ENCODE measurements at regions not wholly inside any gene's neighbourhood (a gene's known extent, or its start where the extent isn't known, plus 50 kb on each side); places are given as distances from the start of the nearest gene placed in this dataset.

DNA sequence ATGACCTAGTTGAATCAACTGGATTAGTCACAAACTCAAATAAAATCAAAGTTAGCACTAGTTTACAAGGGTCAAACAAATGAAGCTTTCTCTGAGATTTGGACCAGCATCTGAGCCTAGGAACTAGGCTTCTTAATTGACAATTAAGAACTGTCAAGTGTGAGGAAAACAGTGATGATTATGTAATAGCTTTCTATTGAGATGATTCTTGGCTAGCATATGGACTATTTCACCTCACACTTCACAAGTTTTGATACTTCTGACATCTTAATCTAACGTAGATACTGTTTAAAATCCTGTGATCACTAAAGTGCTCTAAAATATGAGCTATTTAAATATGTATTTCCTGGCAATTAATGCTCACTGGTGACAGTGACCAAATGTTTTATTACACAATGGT, 542.9 kb downstream of the EFNA5 start:
- TF ChIP-seq, protein P1, sequence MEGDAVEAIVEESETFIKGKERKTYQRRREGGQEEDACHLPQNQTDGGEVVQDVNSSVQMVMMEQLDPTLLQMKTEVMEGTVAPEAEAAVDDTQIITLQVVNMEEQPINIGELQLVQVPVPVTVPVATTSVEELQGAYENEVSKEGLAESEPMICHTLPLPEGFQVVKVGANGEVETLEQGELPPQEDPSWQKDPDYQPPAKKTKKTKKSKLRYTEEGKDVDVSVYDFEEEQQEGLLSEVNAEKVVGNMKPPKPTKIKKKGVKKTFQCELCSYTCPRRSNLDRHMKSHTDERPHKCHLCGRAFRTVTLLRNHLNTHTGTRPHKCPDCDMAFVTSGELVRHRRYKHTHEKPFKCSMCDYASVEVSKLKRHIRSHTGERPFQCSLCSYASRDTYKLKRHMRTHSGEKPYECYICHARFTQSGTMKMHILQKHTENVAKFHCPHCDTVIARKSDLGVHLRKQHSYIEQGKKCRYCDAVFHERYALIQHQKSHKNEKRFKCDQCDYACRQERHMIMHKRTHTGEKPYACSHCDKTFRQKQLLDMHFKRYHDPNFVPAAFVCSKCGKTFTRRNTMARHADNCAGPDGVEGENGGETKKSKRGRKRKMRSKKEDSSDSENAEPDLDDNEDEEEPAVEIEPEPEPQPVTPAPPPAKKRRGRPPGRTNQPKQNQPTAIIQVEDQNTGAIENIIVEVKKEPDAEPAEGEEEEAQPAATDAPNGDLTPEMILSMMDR (IDR thresholded peaks at IDR 0.05), result no peak
- no peak for TF ChIP-seq POLR2AphosphoS5 (IDR thresholded peaks at IDR 0.05)
